B cell (primary cell): ENCODE measurements at regions not wholly inside any gene's neighbourhood (a gene's known extent, or its start where the extent isn't known, plus 50 kb on each side); places are given as distances from the start of the nearest gene placed in this dataset.

Experiments used
- CTCF ChIP-seq: fragments of 200-600 bp; IDR thresholded peaks from one replicate; pipeline ENCODE4 v1.8.0; 2022; ENCODE audit warnings: antibody characterized with exemption, mild to moderate bottlenecking
- EZH2 ChIP-seq: IDR thresholded peaks from 2 replicates; pipeline ENCODE4 v1.6.1; 2012; ENCODE audit warnings: borderline replicate concordance, low read depth, mild to moderate bottlenecking, moderate library complexity, low read length; ENCODE audit not compliant: insufficient read depth, poor library complexity, severe bottlenecking

- TF ChIP-seq CTCF: no peak
- no peak for TF ChIP-seq EZH2
Measured at GRCh38 chr5:29023541-29023940, 1985.2 kb upstream of the CDH9 start.
